Chondrocyte (in vitro differentiated cells): ENCODE measurements at regions not wholly inside any gene's neighbourhood (a gene's known extent, or its start where the extent isn't known, plus 50 kb on each side); places are given as distances from the start of the nearest gene placed in this dataset.
A peak's percentile ranks its signal among the peaks of the same experiment; 100 is the strongest.

Source experiments
- DNase-seq: peaks from one replicate; pipeline ENCODE4 v3.0.0; 2021; ENCODE audit warnings: mixed read lengths, low spot score
- H3K27ac Mint-ChIP-seq: one replicate; pipeline ENCODE4 v1.8.0; 2021; ENCODE audit warnings: mild to moderate bottlenecking, moderate library complexity, mixed read lengths; ENCODE audit not compliant: unreplicated experiment
- H3K27me3 Mint-ChIP-seq: 2 replicates; pipeline ENCODE4 v1.8.0; 2021; ENCODE audit warnings: low read depth, mixed read lengths
- H3K36me3 Mint-ChIP-seq: 2 replicates; pipeline ENCODE4 v1.8.0; 2021; ENCODE audit warnings: low read depth, mixed read lengths
- H3K4me1 Mint-ChIP-seq: 2 replicates; pipeline ENCODE4 v1.8.0; 2021; ENCODE audit warnings: low read depth, mild to moderate bottlenecking, mixed read lengths
- H3K4me3 Mint-ChIP-seq: one replicate; pipeline ENCODE4 v1.8.0; 2021; ENCODE audit warnings: mild to moderate bottlenecking, moderate library complexity, mixed read lengths; ENCODE audit not compliant: unreplicated experiment
- H3K9me3 Mint-ChIP-seq: 2 replicates; pipeline ENCODE4 v1.8.0; 2021; ENCODE audit warnings: low read depth, mixed read lengths
- CTCF ChIP-seq: fragments of 200-600 bp; sonication (generic); IDR thresholded peaks from 2 replicates; pipeline ENCODE4 v1.5.0; 2021; ENCODE audit warnings: antibody characterized with exemption, mild to moderate bottlenecking, moderate library complexity

DNA sequence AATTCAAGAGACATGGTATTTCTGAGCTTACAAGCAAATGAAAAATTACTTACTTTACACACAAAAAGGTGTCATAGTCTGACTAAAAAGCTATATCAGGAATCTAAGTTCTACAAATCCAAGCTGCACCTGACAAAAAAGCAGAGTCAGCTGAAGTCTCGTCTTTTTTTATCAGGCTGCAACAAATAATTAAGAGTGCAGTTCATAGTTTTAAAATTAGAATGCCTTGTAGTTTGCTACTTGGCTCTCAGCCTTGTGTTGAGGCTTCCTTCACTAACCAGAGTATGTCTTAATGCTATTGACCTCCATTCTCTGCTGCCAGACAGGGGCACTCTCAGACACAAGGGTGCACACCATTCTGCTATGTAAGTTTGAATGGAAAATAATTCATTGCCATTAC, 940.7 kb downstream of the PCDH7 start:
- TF ChIP-seq CTCF, result no peak
- Mint-ChIP-seq H3K27me3 (no peaks in the 10 kb centered on the region), H3K27ac (no peak overlapping the region), H3K4me3 (no peak overlapping the region), H3K4me1 (no peaks in the 10 kb centered on the region), H3K36me3 (no peaks in the 10 kb centered on the region), H3K9me3 (no peaks in the 10 kb centered on the region)
- DNase-seq, result no peak

DNA sequence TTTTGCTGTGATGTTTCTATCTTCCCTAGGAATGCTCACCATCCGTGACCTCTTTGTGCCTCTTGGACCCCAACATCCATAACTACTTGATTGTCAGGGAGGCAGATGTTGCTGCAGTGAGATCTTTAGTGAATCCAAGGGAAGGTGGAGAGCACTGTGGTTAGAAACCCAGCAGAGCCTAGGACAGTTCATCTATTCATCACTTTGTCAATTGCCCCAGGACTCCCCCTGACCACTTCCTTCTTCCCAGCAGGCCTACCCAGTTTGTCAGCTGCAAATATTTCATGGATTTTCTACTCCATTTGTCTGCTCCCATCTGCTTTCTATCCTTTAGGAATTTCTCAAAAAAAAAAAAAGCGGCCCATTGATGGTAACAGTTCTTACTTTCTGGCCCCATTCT, 942.8 kb downstream of the PCDH7 start:
- H3K27me3 Mint-ChIP-seq, result no peaks in the 10 kb centered on the region
- TF ChIP-seq CTCF, result no peak
- no peaks in the 10 kb centered on the region for H3K36me3 Mint-ChIP-seq
- DNase-seq, result no peak
- H3K4me1 Mint-ChIP-seq, result no peaks in the 10 kb centered on the region
- H3K27ac Mint-ChIP-seq, result no peak overlapping the region
- H3K4me3 Mint-ChIP-seq, result no peak overlapping the region
- H3K9me3 Mint-ChIP-seq, result no peaks in the 10 kb centered on the region

DNA sequence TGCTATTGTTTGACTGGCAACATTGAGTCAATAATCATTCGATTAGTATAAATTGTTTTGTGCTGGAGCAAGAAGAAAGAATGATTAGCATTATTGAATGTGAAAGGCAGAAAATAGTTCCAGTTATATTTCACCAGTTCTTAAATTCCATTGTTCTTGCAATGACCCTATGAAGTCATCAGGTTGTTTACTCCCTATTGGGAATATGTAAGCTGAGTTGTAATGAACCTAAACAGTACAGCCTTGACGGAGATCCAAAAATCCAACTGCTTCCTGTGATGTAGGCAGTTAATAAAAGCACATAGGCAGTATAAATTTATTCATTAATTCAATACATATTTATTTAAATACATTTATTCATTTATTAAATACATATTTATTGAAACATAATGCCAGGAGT, 947.5 kb downstream of the PCDH7 start:
- H3K4me3 Mint-ChIP-seq, result no peak overlapping the region
- H3K27me3 Mint-ChIP-seq, result no peaks in the 10 kb centered on the region
- H3K36me3 Mint-ChIP-seq, result no peaks in the 10 kb centered on the region
- no peaks in the 10 kb centered on the region for H3K4me1 Mint-ChIP-seq
- no peaks in the 10 kb centered on the region for H3K9me3 Mint-ChIP-seq
- no peak overlapping the region for H3K27ac Mint-ChIP-seq
- DNase-seq, result no peak
- TF ChIP-seq CTCF, result no peak

- no peaks in the 10 kb centered on the region for H3K27me3 Mint-ChIP-seq
These were observed 954.3 kb downstream of the PCDH7 start for GRCh38 chr4:31674313-31674947.

DNA sequence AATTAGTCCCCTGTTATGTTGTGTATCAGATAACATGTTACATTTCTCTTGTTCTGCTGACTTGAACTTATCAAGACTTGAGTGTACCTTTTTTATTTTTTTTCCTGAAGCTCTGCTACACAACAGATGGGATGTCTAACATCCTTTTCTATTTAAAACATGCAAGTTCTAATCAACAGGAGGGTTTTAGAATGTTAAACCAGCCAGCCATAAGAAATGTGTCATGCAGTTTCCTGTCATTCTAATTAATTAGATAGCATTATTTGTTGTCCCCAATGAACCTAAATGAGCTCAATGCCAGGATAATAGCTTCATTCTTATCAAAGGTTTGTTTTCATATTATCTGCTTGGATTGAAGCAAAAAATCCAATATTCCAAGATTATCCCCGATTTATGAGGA, 958.2 kb downstream of the PCDH7 start:
- TF ChIP-seq CTCF, result no peak
- Mint-ChIP-seq H3K4me1 (no peaks in the 10 kb centered on the region), H3K27ac (no peak overlapping the region), H3K4me3 (no peak overlapping the region), H3K9me3 (no peaks in the 10 kb centered on the region), H3K36me3 (no peaks in the 10 kb centered on the region), H3K27me3 (no peaks in the 10 kb centered on the region)
- no peak for DNase-seq

More at GRCh38 chr4:31674313-31674947, 954.3 kb downstream of the PCDH7 start:
- Mint-ChIP-seq H3K4me3 (no peak overlapping the region), H3K4me1 (no peaks in the 10 kb centered on the region), H3K9me3 (no peaks in the 10 kb centered on the region), H3K36me3 (no peaks in the 10 kb centered on the region), H3K27ac (no peak overlapping the region)
- TF ChIP-seq CTCF, result peak; percentile 81
- no peak for DNase-seq
